Right cardiac atrium (tissue), 5 donors: ENCODE measurements at regions not wholly inside any gene's neighbourhood (a gene's known extent, or its start where the extent isn't known, plus 50 kb on each side); places are given as distances from the start of the nearest gene placed in this dataset.

Experiments
- ATAC-seq, 2 donors: fragments of 200-7000 bp; cut with Tn5 transposase; one replicate each; pipeline versions ENCODE4 v1.8.0 to v1.9.1; 2020; ENCODE audit warnings: moderate library complexity in 2 of 2, mild to moderate bottlenecking in 1 of 2
- DNase-seq, 3 donors: peaks; one replicate each; pipeline ENCODE4 v3.0.0-alpha.2; 2020
- H3K27ac ChIP-seq: one replicate; pipeline ENCODE4 v1.5.1; 2013; ENCODE audit warnings: mild to moderate bottlenecking, low read length, control low read depth, moderate library complexity
- H3K27me3 ChIP-seq: one replicate; pipeline ENCODE4 v1.6.1; 2013; ENCODE audit not compliant: control insufficient read depth, insufficient read depth
- H3K4me1 ChIP-seq: one replicate; pipeline ENCODE4 v1.6.1; 2013; ENCODE audit warnings: low read length; ENCODE audit not compliant: control insufficient read depth, insufficient read depth
- H3K4me3 ChIP-seq: one replicate; pipeline ENCODE4 v1.5.1; 2013; ENCODE audit warnings: low read length, control low read depth
- H3K9me3 ChIP-seq: one replicate; pipeline ENCODE4 v1.6.1; 2013; ENCODE audit warnings: low read length; ENCODE audit not compliant: control insufficient read depth
- WGBS: extraction: QIAGEN DNeasy Blood & Tissue Kit; methylation state at CpG from one replicate; pipeline ENCODE4 v1.1.7; 2013; 5-methylcytosine and 5-hydroxymethylcytosine counted together
- intact Hi-C, 4 donors: fragments of 100-400 bp; cut with DNase I; formaldehyde crosslinking; loops; one replicate each; pipeline versions ENCODE4 v1.11.0 to v1.14.0; 2022 to 2023
- donor health status: healthy with polysubstance abuse.
- donor health status: DM: no; HTN: yes; CAD: no.
- donor health status: DM: no; HTN: no; CAD: no.
- donor health status: DM: no; HTN: yes; CAD: no; lungs with severe emphysema.
- donor health status: DM: yes; HTN: yes; CAD: no.

DNA sequence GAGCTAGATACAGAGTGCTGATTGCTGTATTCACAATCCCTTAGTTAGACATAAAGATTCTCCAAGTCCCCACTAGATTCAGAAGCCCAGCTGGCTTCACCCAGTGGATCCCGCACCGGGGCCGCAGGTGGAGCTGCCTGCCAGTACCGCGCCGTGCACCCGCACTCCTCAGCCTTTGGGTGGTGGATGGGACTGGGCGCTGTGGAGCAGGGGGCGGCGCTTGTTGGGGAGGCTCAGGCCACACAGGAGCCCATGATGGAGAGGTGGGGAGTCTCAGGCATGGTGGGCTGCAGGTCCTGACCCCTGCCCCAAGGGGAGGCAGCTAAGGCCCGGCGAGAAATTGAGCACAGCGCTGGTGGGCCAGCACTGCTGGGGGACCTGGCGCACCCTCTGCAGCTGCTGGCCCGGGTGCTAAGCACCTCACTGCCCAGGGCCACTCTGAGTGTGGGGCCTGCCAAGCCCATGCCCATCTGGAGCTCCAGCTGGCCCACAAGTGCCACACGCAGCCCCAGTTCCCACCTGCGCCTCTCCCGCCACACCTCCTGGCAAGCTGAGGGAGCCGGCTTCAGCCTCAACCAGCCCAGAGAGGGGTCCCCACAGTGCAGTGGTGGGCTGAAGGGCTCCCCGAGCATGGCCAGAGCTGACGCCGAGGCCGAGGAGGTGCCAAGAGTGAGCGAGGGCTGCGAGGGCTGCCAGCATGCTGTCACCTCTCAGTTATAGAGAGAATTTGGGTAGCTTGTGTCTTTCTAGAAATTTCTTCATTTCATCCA is 417.6 kb downstream of the METTL15 start:
- intact Hi-C loops, result no loop called here
- DNase-seq (no peak), ATAC-seq (no peak)
- Histone ChIP-seq H3K4me1 (no peaks in the 10 kb centered on the region), H3K27me3 (no peaks in the 10 kb centered on the region), H3K27ac (no peak overlapping the region), H3K4me3 (no peak overlapping the region), H3K9me3 (no peaks in the 10 kb centered on the region)
- WGBS, result 93% methylated on average over 25 of the region's 25 CpGs

DNA sequence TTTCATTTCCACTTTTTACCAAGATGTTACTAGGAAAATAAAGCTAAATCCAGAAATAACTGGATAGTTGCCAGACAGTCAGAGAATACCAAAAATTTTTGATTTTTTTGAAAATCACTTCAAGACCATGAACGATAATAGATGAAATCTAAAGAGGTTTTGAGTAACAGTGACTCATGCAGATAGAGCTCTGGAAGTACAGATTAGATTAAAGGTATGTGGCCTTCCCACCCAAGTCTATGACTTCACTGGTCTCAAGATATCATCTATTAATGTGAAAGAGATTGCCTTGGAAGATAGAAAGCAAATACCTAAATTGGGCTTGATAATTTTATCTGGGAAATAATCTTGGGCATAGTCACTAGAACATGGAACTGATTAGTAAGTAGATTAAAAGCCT is 415.9 kb downstream of the METTL15 start:
- intact Hi-C loops, result loop anchor here in 1 of 4 donors (5.0 kb wide), 1 partner anchor 822 kb away; the partner anchor contains the start of gene BDNF
- DNase-seq, result no peak
- H3K27me3 ChIP-seq, result no peaks in the 10 kb centered on the region
- no peaks in the 10 kb centered on the region for H3K4me1 ChIP-seq
- 79% methylated on average over 1 of the region's 1 CpG for WGBS
- no peak overlapping the region for H3K4me3 ChIP-seq
- ATAC-seq, result no peak
- H3K9me3 ChIP-seq, result no peaks in the 10 kb centered on the region
- H3K27ac ChIP-seq, result no peak overlapping the region

DNA sequence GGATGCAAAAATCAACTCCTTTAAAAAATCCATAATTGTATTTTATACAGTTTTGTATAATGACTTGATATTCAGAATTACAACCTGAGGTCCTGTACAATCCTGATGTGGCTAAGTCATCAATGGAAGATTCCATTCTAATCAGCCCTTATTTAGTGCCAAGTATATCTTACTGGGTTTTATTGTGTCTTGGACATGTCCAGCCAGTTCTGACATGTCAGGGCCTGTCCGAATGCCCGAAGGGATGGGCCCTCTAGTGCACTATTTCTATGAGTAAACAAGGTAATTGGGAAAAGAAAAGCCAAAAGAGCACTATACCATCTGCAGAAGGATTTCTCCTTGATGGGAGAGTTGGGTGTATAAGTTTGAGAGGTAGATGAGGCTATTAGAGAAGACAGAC is 412.9 kb downstream of the METTL15 start:
- WGBS, result 86% methylated on average over 2 of the region's 2 CpGs
- Histone ChIP-seq H3K9me3 (no peaks in the 10 kb centered on the region), H3K27me3 (no peaks in the 10 kb centered on the region), H3K4me1 (no peaks in the 10 kb centered on the region), H3K27ac (no peak overlapping the region), H3K4me3 (no peak overlapping the region)
- DNase-seq (no peak), ATAC-seq (no peak)
- intact Hi-C loops, result loop anchor here in 1 of 4 donors (5.0 kb wide), 1 partner anchor 819 kb away; the partner anchor contains the start of gene BDNF

DNA sequence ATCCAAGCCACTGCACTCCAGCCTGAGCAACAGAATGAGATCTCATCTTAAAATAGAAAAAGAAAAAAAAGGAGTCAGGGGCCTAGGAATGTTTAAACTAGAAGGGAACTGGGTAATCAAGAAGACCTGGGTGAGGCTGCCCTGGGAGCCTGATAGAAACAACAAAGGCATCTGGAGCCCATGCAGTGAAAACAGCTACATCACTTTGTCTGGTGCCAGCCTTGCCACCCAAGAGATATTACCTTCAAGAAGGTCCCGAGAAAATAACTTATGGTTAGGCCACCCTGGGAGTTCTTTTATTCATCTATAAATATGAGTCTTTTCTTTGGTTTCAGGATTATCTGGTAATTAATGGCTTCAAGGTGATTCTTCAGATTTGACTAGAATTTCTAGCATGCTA is 412.1 kb downstream of the METTL15 start:
- DNase-seq, result no peak
- intact Hi-C loops, result loop anchor here in 1 of 4 donors (5.0 kb wide), 1 partner anchor 818 kb away; the partner anchor contains the start of gene BDNF
- no peaks in the 10 kb centered on the region for H3K4me1 ChIP-seq
- no peaks in the 10 kb centered on the region for H3K9me3 ChIP-seq
- H3K27ac ChIP-seq, result no peak overlapping the region
- H3K4me3 ChIP-seq, result no peak overlapping the region
- ATAC-seq, result no peak
- WGBS, result 94% methylated on average over 1 of the region's 1 CpG
- no peaks in the 10 kb centered on the region for H3K27me3 ChIP-seq

DNA sequence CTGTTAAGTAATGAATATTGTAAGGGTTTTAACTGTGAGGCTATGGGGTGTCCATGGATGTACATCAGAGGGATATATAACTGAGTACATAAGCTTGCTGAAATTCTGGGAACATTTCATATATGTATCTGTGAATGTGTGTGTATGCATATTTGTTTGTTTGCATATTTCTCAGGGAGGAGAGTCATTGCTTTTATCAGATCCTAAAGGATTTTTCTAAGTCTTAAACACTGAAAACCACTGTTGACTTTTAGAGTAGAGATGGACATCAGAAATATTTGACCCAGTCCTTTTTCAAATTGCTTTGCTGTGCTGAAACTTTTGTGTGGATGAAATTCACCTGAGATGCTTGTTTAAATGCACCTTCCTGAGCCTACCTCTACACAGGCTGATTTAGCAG is 410.6 kb downstream of the METTL15 start:
- intact Hi-C loops, result no loop called here
- Histone ChIP-seq H3K4me3 (no peak overlapping the region), H3K27ac (no peak overlapping the region), H3K9me3 (no peaks in the 10 kb centered on the region), H3K27me3 (no peaks in the 10 kb centered on the region), H3K4me1 (no peaks in the 10 kb centered on the region)
- no peak for ATAC-seq
- no peak for DNase-seq

DNA sequence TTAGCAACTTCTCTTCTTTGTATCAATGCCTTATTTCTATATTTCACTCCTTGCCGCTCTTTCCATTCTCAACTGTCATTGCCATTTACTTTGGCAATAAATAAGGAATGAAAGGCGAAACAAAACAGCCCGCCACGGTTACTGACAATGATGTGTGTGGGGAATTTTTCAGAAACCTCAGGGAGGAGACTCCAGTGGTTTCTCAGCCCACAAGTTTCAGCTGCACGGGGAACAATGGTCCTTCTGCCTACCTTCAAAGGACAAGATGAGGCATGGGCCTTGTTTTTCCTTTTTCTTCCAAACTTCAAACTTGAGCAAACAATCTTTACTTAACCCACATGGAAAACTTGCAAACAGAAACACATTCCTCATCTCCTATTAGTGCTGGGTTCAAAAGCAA is 409.4 kb downstream of the METTL15 start:
- ATAC-seq (no peak), DNase-seq (no peak)
- WGBS, result 70% methylated on average over 5 of the region's 5 CpGs
- H3K4me1 ChIP-seq, result no peaks in the 10 kb centered on the region
- H3K27ac ChIP-seq, result no peak overlapping the region
- intact Hi-C loops, result no loop called here
- no peaks in the 10 kb centered on the region for H3K27me3 ChIP-seq
- H3K9me3 ChIP-seq, result no peaks in the 10 kb centered on the region
- no peak overlapping the region for H3K4me3 ChIP-seq

DNA sequence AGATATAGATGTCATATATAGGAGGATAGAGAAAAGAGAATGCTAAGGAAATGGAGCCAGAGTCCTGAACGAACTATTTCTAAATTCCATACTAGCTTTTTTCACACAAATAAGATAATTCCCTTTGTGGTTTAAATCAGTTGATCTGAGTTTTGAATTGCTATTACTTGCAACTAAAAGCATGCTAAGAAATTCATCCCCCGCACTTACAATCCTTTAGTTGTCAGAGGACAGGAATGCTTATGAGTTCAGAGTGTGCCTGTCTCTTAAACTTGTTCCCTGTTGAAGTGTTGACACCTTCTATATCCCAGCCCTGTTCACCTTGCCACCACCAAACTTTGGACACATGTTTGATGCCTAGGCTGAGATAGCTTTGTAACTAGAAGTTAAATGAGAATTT is 406.2 kb downstream of the METTL15 start:
- no peak for DNase-seq
- intact Hi-C loops, result no loop called here
- 88% methylated on average over 2 of the region's 2 CpGs for WGBS
- Histone ChIP-seq H3K27me3 (no peaks in the 10 kb centered on the region), H3K27ac (no peak overlapping the region), H3K4me1 (no peaks in the 10 kb centered on the region), H3K9me3 (no peaks in the 10 kb centered on the region), H3K4me3 (no peak overlapping the region)
- no peak for ATAC-seq

DNA sequence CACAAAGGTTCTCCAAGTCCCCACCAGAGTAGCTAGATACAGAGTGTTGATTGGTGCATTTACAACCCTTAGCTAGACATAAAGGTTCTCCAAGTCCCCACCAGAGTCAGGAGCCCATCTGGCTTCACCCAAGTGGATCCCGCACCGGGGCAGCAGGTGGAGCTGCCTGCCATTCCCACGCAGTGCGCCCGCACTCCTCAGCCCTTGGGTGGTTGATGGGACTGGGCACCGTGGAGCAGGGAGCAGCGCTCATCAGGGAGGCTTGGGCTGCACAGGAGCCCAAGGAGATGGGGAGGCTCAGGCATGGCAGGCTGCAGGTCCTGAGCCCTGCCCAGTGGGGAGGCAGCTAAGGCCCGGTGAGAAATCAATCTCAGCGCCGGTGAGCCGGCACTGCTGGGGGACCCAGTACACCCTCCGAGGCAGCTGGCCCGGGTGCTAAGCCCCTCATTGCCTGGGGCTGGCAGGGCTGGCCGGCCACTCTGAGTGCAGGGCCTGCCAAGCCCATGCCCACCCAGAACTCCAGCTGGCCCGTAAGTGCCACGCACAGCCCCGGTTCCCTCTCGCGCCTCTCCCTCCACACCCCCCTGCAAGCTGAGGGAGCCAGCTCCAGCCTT is 404.1 kb downstream of the METTL15 start:
- WGBS, result 94% methylated on average over 19 of the region's 19 CpGs
- intact Hi-C loops, result no loop called here
- ATAC-seq (no peak), DNase-seq (no peak)
- no peak overlapping the region for H3K27ac ChIP-seq
- H3K4me3 ChIP-seq, result no peak overlapping the region
- H3K4me1 ChIP-seq, result no peaks in the 10 kb centered on the region
- H3K9me3 ChIP-seq, result no peaks in the 10 kb centered on the region
- no peaks in the 10 kb centered on the region for H3K27me3 ChIP-seq

DNA sequence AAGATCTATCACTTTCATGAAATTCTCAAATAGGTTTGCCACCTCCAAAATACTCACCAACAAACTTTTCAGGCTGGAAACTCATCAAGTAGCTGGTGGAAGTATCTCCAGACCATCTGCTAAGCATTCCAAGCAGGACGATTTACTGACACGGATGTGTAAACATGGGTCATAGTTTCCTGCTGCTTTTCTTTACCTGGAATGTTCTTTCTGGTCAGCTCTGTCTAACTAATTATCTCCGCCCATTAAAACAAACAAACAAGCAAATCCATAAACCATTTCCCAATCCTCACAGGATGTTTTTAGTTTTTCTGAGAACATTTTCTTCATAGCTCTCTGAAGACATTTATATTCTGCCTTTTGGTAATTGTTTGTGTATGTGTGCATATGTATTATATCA is 397.0 kb downstream of the METTL15 start:
- no peaks in the 10 kb centered on the region for H3K27me3 ChIP-seq
- intact Hi-C loops, result no loop called here
- H3K4me3 ChIP-seq, result no peak overlapping the region
- 83% methylated on average over 3 of the region's 3 CpGs for WGBS
- no peaks in the 10 kb centered on the region for H3K4me1 ChIP-seq
- H3K27ac ChIP-seq, result no peak overlapping the region
- no peak for ATAC-seq
- DNase-seq, result no peak
- no peaks in the 10 kb centered on the region for H3K9me3 ChIP-seq

DNA sequence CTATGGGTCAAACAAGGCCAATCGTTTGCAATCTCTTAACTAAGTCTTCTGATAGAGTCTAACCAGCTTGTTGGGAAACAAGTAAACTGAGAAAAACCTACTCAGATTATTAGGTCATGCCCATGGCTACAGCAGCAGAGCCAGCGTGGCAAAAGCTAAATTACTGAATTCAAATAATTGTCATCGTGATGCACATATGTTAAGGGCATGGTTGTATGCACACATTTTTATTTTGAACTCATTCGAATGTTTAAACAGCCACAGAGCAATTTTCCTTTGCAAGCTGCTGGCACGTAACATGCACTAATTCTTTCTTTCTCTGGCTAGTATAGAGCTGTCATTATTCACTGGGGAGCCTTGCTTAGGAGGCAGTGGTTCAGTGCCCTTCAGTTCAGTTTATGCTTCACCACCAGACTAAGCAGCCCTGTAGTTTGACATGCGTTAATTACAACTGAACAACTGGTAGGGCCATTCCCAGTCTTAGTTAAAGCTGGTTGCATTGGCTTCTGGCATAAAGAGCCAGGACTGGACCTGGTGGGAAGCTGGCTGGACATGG is 396.4 kb downstream of the METTL15 start:
- intact Hi-C loops, result no loop called here
- DNase-seq (no peak), ATAC-seq (no peak)
- Histone ChIP-seq H3K4me1 (no peaks in the 10 kb centered on the region), H3K27me3 (no peaks in the 10 kb centered on the region), H3K27ac (no peak overlapping the region), H3K9me3 (no peaks in the 10 kb centered on the region), H3K4me3 (no peak overlapping the region)
- WGBS, result 81% methylated on average over 6 of the region's 6 CpGs

DNA sequence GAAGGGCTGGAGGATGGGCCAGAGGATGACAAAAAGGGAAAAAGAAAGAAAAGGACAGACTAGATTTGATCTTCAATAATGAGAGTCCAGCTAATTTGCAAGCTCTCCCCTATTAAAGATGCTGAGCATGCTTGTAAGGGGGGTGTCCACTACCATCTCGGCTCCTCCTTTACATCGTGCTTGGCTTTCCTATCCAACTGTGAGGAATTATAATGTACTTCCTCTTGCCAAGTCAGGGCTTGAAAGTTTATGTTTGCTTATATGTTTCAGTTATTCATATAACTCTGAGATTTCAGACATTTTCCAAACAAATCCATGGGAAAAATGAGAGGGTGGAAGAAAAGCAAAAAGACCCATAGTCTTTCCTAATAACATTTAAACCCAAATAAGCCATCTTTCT is 387.1 kb downstream of the METTL15 start:
- no peak overlapping the region for H3K4me3 ChIP-seq
- H3K9me3 ChIP-seq, result no peaks in the 10 kb centered on the region
- ATAC-seq (no peak), DNase-seq (no peak)
- H3K27ac ChIP-seq, result no peak overlapping the region
- WGBS, result 72% methylated on average over 2 of the region's 2 CpGs
- H3K27me3 ChIP-seq, result no peaks in the 10 kb centered on the region
- intact Hi-C loops, result no loop called here
- H3K4me1 ChIP-seq, result no peaks in the 10 kb centered on the region
